ENCODE measurements at regions not wholly inside any gene's neighbourhood (a gene's known extent, or its start where the extent isn't known, plus 50 kb on each side); places are given as distances from the start of the nearest gene placed in this dataset.
"Not testable (repeated sequence)": the region's sequence is repeated elsewhere in the genome, so short reads cannot be mapped to it uniquely, and the experiment has no call there.

DNA sequence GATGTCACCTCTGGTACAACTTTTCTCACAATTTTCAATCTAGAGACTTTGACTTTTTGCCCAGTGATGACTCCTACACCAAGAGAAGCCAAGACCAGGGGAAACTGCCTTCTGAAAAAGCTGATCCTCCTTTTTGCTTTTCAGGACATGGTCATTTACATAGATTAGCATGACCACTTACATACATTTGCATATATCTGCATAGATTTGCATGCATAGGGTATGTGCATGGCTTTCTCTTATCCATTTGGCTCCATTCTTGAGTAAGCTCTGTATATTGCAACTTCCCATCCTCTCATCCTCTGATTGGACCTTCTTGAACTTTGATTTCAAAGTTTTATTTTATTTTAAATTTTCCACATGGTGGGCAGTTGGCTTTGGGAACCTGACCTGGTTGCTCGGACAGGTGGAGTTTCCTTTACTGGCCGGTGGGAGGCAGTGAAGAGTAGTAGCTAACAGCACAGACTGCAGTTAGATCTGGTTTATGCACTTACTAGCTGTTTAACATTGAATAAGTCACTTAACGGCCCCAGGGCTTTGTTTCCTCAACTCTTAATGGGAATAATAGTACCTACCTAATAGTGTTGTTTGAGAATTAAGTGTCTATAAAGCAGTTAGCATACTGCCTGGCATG lies 92.9 kb downstream of the GPR139 start:
- no peak for DNase-seq
- intact Hi-C loops (cut with DNase I) = no loop called here

DNA sequence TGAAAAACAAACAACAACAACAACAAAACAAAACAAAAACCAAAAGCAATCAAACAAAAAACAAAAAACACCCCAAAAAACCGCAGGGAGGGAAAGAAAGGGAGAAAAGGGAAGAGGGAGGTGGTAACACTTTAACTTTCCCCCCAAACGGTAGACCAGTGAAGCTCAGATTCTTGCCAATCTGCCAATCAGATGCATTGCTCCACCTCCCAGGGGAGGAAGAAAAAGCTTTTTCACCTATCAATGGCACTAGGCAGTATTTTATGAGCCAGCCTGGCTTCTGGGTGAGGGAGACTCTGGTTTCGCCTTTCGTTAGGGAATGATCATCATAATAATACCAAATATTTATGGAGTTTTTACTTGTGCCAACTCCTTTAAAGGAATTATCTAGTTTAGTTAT lies 94.1 kb downstream of the GPR139 start:
- DNase-seq = no peak
- intact Hi-C loops (cut with DNase I) = no loop called here

DNA sequence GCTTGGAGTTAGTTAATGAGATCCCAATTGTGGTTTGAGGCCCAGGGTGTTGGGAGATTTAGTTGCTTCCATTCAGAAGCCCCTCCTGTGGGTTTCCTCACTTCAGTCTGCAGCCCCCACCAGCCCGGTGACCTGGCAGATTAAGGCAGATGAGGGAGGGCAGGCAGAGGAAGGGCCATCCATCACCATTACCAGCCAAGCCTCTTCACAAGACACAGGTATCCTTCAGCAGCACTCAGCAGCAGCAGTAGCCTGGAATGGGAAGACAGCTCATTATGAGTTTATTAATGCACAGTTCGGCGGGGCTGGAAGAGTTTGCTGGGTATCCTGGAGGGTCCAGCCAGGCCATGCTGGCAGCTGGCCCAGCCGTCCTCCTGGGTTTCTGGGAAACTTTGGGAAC lies 90.0 kb upstream of the GPRC5B start:
- intact Hi-C loops (cut with DNase I) = no loop called here
- no peak for DNase-seq

DNA sequence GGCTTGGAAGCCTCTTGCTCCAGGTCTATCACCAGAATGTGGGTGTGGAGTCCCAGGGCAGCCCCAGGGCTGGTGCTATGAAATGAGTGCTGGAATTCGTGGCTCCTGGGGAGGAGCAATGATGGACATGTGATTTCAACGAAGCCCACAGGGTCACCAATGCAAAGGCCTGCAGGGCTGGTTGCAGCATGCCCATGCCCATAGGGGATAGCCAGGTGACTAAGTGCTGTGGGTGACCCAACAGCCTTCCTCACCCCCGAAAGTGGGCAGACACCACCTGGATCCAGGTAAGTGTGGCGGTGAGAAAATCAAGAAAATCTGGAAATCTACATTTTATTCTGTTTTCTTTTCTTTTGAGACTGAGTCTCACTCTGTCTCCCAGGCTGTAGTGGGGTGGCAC lies 87.5 kb upstream of the GPRC5B start:
- DNase-seq = no peak
- intact Hi-C loops (cut with DNase I) = no loop called here

DNA sequence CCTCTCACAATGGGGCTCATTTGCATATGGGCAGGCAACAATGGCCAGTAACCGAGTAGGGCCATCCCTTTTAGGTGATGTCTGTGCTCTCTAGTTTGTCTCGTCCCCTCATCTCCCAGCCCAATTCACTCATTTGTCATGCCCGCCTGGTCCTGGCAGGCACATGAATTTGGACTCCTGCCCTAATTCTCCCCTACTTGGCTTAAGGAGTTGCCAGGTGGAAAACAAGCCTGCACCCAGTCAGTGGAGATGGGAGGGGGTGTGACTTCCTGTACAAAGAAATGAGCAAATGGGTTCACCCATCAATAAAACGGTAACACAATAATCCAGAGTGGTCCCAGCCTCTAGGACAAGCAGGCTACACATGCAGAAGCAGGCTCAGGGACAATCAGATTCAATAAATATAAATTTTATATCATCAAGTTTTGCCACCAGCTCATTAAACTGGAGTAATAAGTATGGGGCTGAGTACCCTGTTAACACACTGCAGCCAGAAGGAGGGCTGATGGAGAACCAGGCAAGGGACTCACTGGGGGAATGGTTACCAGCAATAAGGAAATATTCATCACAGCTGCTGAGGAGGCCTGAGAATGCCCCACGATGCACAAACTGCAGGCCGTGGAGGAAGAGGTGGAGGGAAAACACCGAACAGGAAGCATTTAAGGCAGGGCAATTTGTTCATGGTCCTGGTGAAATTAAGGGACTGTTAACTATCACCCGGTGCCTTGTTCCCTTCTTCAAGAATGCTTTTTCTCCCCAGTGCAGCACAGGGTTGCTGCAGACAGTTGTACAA lies 84.4 kb upstream of the GPRC5B start:
- intact Hi-C loops (cut with DNase I) = no loop called here
- DNase-seq = no peak

DNA sequence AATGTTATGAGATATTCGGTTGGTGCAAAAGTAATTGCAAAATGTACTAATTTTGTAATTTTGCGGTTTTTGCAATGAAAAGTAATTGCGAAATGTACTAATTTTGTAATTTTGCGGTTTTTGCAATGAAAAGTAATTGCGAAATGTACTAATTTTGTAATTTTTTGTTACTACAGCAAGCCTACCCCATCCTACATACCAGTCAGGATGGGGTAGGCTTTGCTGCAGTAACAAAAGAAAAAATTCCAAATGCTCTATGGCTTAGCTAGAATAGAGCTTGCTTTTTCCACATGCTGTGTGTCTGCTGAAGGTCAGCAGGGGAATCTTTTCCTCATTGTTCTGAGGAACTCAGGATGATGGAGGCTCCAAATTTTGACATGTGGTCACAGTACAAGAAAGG lies 83.3 kb upstream of the GPRC5B start:
- intact Hi-C loops (cut with DNase I) = no loop called here
- DNase-seq = no peak

DNA sequence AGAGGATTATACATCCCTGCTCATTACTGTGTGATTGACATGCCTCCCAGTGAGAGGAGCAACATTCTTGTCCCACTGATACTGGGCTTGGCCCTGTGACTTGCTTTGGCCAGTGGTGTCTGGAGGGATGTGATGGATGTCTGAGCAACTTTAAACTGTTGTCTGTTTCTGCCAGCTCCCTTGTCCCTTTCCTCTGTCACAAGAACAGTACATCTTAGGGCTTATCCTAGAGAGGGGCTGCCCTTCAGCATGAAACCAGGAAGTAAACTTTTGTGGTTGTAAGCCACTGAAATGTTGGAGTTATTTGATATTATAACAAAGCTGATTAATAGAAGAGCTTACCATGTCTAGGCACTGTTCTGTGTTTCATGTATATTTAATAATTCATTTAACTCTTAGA lies 82.9 kb upstream of the GPRC5B start:
- no peak for DNase-seq
- intact Hi-C loops (cut with DNase I) = no loop called here

DNA sequence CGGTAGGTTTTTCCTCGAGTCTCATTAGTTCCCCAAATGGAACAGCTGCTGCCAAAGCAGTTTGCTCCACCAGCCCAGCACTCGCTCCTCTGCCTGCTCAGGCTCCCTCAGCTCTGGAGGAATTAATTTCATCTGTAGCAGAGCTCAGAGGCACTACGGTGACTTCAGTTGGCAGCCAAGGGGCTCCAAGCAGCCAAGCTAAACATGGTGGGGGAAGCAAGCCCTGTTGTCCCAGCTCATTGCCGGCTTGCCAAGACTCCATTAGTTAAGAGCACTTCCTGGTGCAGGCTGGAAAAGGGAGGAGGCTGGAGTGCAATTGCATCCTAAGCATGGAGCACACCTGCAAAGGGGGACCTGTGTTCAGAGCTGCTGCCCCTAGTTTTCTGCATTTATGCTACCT lies 78.7 kb upstream of the GPRC5B start:
- peak in 3 of 10 donors; percentile 7 to 85 (median 9) for DNase-seq
- intact Hi-C loops (cut with DNase I) = no loop called here

DNA sequence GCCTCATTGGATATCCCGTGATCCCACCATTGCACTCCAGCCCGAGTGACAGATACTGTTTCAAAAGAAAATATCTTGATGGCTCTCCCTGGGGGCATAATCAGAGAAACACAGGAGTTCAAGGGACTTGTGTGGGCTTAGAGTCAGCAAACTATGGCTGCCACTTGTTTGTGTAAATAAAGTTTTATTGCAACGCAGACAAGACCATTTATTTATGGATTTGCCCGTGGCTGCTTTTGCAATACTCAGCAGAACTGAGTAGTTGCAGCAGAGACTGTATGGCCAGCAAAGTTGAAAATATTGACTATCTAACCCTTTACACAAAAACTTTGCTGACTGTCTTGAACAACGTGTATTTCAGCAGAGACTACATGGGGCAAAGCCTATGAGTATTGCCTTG lies 75.5 kb upstream of the GPRC5B start:
- no peak for DNase-seq
- intact Hi-C loops (cut with DNase I) = no loop called here

DNA sequence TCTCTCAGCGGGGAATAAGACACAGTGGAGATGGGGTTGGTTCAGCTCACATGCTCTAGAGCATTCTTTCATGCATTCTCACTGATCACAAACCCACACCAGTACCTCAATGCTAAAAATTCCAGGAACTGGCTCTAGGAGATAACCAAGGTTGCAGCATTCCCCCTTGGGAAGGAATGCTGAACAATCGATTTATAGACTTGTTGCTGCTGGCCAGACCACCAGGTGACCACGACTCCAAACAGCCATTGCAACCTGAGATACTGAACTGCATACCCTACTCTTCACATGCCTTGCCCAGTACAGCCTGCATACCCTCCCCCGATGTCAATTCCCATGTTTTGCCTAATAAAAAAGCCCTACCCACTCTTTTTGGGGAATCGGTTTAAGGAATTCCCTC lies 75.1 kb upstream of the GPRC5B start:
- no peak for DNase-seq
- intact Hi-C loops (cut with DNase I) = no loop called here

DNA sequence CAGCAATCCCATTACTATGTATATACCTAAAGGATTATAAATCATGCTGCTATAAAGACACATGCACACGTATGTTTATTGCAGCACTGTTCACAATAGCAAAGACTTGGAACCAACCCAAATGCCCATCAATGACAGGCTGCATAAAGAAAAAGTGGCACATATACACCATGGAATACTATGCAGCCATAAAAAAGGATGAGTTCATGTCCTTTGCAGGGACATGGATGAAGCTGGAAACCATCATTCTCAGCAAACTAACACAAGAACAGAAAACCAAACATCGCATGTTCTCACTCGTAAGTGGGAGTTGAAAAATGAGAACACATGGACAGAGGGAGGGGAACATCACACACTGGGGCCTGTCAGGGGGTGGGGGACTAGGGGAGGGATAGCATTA lies 71.2 kb upstream of the GPRC5B start:
- intact Hi-C loops (cut with DNase I); DNase-seq: not testable (repeated sequence)

DNA sequence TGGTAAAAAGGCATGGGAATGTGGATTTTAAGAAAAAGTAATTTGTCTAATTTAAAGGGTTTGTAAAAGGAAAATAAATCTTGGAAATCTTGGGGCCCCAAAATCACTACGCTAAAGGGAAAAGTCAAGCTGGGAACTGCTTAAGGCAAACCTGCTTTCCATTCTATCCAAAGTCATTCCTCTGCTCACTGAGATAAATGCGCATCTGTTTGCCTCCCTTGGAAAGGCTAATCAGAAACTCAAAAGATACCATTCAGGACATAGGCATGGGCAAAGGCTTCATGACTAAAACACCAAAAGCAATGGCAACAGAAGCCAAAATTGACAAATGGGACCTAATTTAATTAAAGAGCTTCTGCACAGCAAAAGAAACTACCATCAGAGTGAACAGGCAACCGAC lies 70.4 kb upstream of the GPRC5B start:
- intact Hi-C loops (cut with DNase I) = not testable (repeated sequence)

DNA sequence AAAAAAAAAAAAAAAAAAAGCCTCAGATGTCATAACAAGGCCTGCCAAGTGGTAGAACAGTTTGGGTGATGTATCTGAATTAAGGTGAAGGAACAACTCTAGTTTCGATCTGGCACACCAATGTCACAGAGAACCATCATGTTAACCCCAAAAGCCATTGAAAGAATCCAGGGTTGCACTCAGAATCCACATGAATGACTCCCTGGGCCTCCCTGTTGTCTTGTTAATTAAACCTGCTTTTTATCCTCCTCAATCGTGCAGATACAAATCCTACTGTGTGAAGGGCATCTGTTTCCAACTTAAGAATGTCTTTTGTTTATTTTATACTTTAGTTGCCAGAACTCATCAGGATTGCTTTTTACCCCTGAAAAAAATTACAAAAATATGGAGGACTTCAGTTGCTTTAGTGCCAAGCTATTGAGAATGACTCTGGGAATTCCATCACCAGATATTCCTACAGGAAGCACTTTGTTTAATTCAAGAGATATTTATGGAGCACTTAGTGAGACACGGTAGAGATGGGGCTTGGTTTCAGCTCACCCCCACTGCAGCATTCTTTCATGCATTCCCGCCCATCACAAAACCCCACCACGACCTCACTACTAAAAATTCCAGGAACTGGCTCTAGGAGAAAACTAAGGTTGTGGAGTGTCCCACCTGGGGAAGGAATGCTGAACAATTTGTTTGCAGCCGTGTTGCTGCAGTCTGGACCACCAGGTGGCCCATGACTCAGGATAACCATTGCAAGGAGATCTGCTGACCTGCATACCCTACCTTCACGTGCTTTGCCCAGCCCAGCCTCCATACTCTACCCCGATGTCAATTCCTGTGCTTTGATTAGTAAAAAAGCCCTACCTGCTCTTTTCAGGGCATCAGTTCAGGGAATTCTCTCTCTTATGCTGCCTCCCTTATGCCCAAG lies 63.8 kb upstream of the GPRC5B start:
- no peak for DNase-seq
- intact Hi-C loops (cut with DNase I) = no loop called here

More for the DNA sequence above, 70.4 kb upstream of the GPRC5B start:
- DNase-seq = not testable (repeated sequence)

DNA sequence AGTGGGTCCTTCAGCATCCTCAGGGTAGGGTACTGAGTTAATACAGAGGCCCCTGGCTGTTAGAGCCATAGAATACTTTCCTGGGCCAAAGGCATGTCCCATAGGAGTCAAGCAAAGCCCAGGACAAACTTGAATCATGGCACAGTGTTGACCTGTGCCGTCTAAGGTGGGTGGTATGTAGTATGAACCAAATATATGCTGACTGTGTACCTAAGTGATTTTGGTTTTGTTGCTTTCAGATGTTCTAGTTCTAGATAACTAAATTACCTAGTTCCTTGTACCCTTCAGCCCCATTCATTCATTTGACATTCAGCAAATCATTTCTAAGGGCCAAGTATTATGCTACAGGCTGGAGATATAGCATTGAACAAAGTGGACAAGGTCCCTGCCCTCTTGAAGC lies 61.3 kb upstream of the GPRC5B start:
- DNase-seq = peak in 1 of 10 donors; percentile 22
- intact Hi-C loops (cut with DNase I) = no loop called here

DNA sequence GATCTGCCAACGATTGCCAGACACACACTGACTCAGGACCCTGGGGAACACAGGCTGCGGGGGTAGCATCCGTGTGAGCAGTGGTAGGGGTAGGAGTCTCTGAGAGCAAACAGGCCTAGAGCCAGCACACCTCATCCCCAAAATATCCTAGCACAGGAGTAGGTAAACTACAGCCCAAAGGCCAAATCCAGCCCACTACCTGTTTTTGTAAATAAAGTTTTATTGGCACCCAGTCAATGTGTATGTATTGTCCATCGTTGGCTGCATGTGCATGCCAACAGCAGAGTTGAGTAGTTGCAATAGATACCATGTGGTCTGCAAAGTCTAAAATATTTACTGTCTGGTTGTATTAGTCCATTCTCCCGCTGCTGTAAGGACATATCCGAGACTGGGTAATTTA lies 55.5 kb upstream of the GPRC5B start:
- no peak for DNase-seq
- intact Hi-C loops (cut with DNase I) = no loop called here

DNA sequence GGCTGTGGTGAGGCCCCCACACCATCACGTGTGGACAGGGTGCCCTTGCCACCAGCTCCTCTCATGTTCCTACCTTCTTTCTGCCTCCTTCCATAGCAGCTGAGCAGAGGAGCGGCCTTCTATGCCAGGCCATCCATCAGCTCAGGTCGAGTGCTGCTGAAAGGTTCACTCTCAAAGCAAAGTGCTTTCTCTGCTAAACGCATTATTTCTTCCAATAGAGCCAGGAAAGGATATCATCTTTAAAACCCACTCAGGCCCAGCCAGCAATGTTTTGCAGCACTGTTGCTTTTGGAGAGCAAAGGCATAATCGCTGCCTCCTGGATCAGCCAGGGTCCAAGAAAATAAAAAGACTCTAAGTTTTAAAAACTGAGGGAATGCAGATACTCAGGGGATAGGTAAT lies 54.9 kb upstream of the GPRC5B start:
- DNase-seq = peak in 1 of 10 donors; percentile 60

DNA sequence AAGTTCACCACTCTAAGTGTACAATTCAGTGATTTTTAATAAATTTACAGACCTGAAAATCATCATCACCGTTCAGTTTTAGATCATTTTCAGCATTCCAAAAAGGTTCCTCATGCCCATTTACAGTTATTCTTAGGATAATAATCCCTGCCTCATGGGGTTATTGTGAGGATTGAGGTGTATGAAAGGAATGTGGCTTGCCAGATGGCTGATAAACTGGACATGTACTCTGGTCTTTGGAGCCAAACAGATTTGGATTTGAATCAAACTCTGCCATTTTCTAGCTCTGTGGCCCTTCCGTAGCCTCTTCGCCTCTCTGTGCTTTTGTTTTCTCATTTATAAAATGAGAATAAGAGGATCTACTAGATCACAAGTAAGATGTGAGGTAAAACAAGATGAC lies 53.9 kb upstream of the GPRC5B start:
- no peak for DNase-seq
- intact Hi-C loops (cut with DNase I) = no loop called here

More for the DNA sequence above, 54.9 kb upstream of the GPRC5B start:
- intact Hi-C loops (cut with DNase I) = no loop called here

DNA sequence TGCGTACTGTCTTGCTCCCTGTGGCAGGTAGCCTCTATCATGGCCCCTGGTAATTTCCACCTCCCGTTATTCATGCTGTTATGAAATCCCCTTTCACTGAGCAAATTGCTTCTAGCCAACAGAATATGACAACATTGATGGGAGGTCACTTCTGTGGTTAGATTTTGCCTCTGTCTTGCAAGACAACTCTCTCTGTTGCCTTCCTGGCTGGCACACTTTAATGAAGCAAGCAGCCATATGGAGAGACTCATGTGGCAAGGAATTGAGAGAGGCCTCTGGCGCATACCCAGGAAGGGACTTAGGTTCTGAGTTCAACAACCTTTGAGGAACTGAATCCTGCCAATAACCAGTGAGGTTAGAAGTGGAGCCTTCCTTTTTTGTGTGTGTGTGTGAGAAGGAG lies 51.8 kb upstream of the GPRC5B start:
- DNase-seq = peak in 1 of 10 donors; percentile 5
- intact Hi-C loops (cut with DNase I) = no loop called here

DNA sequence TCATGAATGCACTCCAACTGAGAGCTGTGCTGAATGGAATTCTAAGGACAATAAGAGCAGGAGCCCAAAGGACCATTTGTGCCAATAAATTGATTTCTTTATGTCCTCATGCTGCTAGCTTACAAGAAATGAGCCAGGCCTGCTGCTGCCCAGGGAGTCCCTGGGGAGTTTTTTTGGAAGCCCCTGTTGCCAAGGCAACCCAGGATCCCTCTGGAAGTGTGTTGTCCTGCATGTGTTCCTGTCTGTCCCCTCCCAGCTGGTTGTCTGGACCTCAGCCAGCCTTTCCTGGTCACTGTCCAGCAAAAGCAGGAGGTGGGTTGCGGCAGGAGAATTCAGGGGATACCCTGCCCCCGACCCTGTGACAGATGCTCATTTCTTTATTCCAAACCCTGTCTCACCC lies 51.0 kb upstream of the GPRC5B start:
- DNase-seq = peak in 1 of 10 donors; percentile 59

More for the DNA sequence above, 51.0 kb upstream of the GPRC5B start:
- intact Hi-C loops (cut with DNase I) = no loop called here
